Mucosa of descending colon (tissue), 3 donors: ENCODE measurements at regions not wholly inside any gene's neighbourhood (a gene's known extent, or its start where the extent isn't known, plus 50 kb on each side); places are given as distances from the start of the nearest gene placed in this dataset.

Source experiments
- ATAC-seq: fragments of 200-7000 bp; cut with Tn5 transposase; one replicate; pipeline ENCODE4 v1.9.1; 2020; ENCODE audit warnings: mild to moderate bottlenecking, moderate library complexity
- DNase-seq, 3 donors: peaks; one replicate each; pipeline ENCODE4 v3.0.0-alpha.2; 2020
- H3K36me3 ChIP-seq: fragments of 200-600 bp; one replicate; pipeline ENCODE4 v1.8.0; 2021; ENCODE audit warnings: low read depth, mild to moderate bottlenecking
- H3K4me1 ChIP-seq: fragments of 200-600 bp; one replicate; pipeline ENCODE4 v1.8.0; 2021; ENCODE audit warnings: low read depth, mild to moderate bottlenecking
- H3K4me3 ChIP-seq: fragments of 200-600 bp; one replicate; pipeline ENCODE4 v1.8.0; 2021; ENCODE audit warnings: mild to moderate bottlenecking
- H3K9me3 ChIP-seq: fragments of 200-600 bp; one replicate; pipeline ENCODE4 v1.8.0; 2021; ENCODE audit warnings: mild to moderate bottlenecking
- CTCF ChIP-seq: fragments of 200-600 bp; IDR thresholded peaks from one replicate; pipeline ENCODE4 v1.8.0; 2022; ENCODE audit warnings: antibody characterized with exemption, mild to moderate bottlenecking
- intact Hi-C, 2 donors: fragments of 100-400 bp; cut with DNase I in 1 of 2; cut with micrococcal nuclease in 1 of 2; formaldehyde crosslinking; loops; one replicate each; pipeline versions ENCODE4 v1.11.0 to v1.11.1; 2022; cut with DNase I, micrococcal nuclease
- donor health status: DM: no; HTN: no; CAD: no; lungs with moderate emphysema.
- donor health status: DM: no; HTN: no; CAD: no.
- donor health status: DM: no; HTN: yes; CAD: no.

GRCh38 chr5:99035942-99036341 lies 107.1 kb upstream of the CHD1 start:
- TF ChIP-seq CTCF, result no peak
- no peaks in the 10 kb centered on the region for H3K36me3 ChIP-seq
- H3K4me3 ChIP-seq, result no peak overlapping the region
- peaks cover 27% of the 10 kb centered on the region for H3K4me1 ChIP-seq
- H3K9me3 ChIP-seq, result no peaks in the 10 kb centered on the region
- DNase-seq (no peak), ATAC-seq (no peak)
- intact Hi-C loops, result loop anchor here in 1 of 2 donors (10.0 kb wide), 1 partner anchor 131 kb away; no protein-coding TSS in a partner anchor

GRCh38 chr5:99034336-99034735 lies 105.5 kb upstream of the CHD1 start:
- DNase-seq (peak in 1 of 3 donors; percentile 86), ATAC-seq (peak; percentile 75)
- Histone ChIP-seq H3K9me3 (no peaks in the 10 kb centered on the region), H3K4me1 (peaks cover 27% of the 10 kb centered on the region), H3K36me3 (no peaks in the 10 kb centered on the region), H3K4me3 (no peak overlapping the region)
- intact Hi-C loops, result loop anchor here in 1 of 2 donors (10.0 kb wide), 1 partner anchor 130 kb away; no protein-coding TSS in a partner anchor
- TF ChIP-seq CTCF, result no peak

GRCh38 chr5:99033014-99033900 lies 104.5 kb upstream of the CHD1 start:
- Histone ChIP-seq H3K4me1 (peaks cover 25% of the 10 kb centered on the region), H3K4me3 (no peak overlapping the region), H3K9me3 (no peaks in the 10 kb centered on the region), H3K36me3 (no peaks in the 10 kb centered on the region)
- ATAC-seq (peak; percentile 62), DNase-seq (peak in 1 of 3 donors; percentile 9)
- intact Hi-C loops, result loop anchor here (2.0 to 10.0 kb wide), 2 partner anchors 126 to 128 kb away; no protein-coding TSS in a partner anchor
- TF ChIP-seq CTCF, result no peak

GRCh38 chr5:99032234-99033013 lies 103.6 kb upstream of the CHD1 start:
- Histone ChIP-seq H3K36me3 (no peaks in the 10 kb centered on the region), H3K4me3 (no peak overlapping the region), H3K9me3 (no peaks in the 10 kb centered on the region), H3K4me1 (peaks cover 18% of the 10 kb centered on the region)
- DNase-seq, result peak in 2 of 3 donors; percentile 55 to 88
- ATAC-seq, result peak; percentile 76
- intact Hi-C loops, result loop anchor here (2.0 to 10.0 kb wide), 2 partner anchors 126 to 128 kb away; no protein-coding TSS in a partner anchor
- peak; percentile 42 for TF ChIP-seq CTCF

- DNase-seq, result no peak
- Histone ChIP-seq H3K9me3 (no peaks in the 10 kb centered on the region), H3K36me3 (no peaks in the 10 kb centered on the region), H3K4me1 (peaks cover 19% of the 10 kb centered on the region), H3K4me3 (no peak overlapping the region)
- no peak for ATAC-seq
- TF ChIP-seq CTCF, result no peak
- intact Hi-C loops, result loop anchor here in 1 of 2 donors (10.0 kb wide), 1 partner anchor 126 kb away; no protein-coding TSS in a partner anchor
Measured at GRCh38 chr5:99030906-99031440, 102.2 kb upstream of the CHD1 start.
